ENCODE measurements at regions not wholly inside any gene's neighbourhood (a gene's known extent, or its start where the extent isn't known, plus 50 kb on each side); places are given as distances from the start of the nearest gene placed in this dataset.

- no peak overlapping the region for H2AK5ac ChIP-seq (ENCODE audit: low read depth, low read length)
- H3K4me3 ChIP-seq (ENCODE audit: extremely low read depth in 1 of 4, insufficient read depth in 2 of 4, low read depth in 3 of 4, low read length in 4 of 4), result no peak overlapping the region
- H4K91ac ChIP-seq (replicated peaks; ENCODE audit: insufficient read length, low read length), result no peak overlapping the region
- H3K79me1 ChIP-seq (ENCODE audit: low read depth, low read length), result no peaks in the 10 kb centered on the region
- no peak overlapping the region for H3K56ac ChIP-seq (replicated peaks; ENCODE audit: insufficient read length, low read depth, low read length)
- no peak overlapping the region for H2BK5ac ChIP-seq (ENCODE audit: low read depth, low read length)
- no peak for FAIRE-seq
- no peaks in the 10 kb centered on the region for H3K27me3 ChIP-seq (replicated peaks in 1 of 4; ENCODE audit: control insufficient read depth in 3 of 4, extremely low read depth in 1 of 4, insufficient read depth in 3 of 4, low read length in 3 of 4)
- H4K5ac ChIP-seq (ENCODE audit: insufficient read length, low read depth, low read length), result no peak overlapping the region
- H4K8ac ChIP-seq (ENCODE audit: extremely low read depth, insufficient read depth, low read length), result no peak overlapping the region
- H3K4me2 ChIP-seq (ENCODE audit: insufficient read depth in 1 of 2, low read depth in 2 of 2, low read length in 2 of 2), result no peak overlapping the region
- no peak overlapping the region for H2BK12ac ChIP-seq (ENCODE audit: low read depth, low read length)
- no peak overlapping the region for H3K27ac ChIP-seq (ENCODE audit: low read depth, low read length)
- H3K4ac ChIP-seq (replicated peaks; ENCODE audit: insufficient read length, low read depth, low read length), result no peak overlapping the region
- H2AFZ ChIP-seq (ENCODE audit: low read length), result no peak overlapping the region
- no peak for DNase-seq (ENCODE audit: low read depth in 1 of 2, low spot score in 2 of 2)
- TF ChIP-seq RXRA (IDR thresholded peaks at IDR 0.05; ENCODE audit: insufficient read depth, low read depth, low read length), result no peak
- TF ChIP-seq NRF1 (IDR thresholded peaks at IDR 0.05; ENCODE audit: low read depth, low read length), result no peak
- TF ChIP-seq, protein P1, sequence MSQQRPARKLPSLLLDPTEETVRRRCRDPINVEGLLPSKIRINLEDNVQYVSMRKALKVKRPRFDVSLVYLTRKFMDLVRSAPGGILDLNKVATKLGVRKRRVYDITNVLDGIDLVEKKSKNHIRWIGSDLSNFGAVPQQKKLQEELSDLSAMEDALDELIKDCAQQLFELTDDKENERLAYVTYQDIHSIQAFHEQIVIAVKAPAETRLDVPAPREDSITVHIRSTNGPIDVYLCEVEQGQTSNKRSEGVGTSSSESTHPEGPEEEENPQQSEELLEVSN (IDR thresholded peaks at IDR 0.05), result no peak
- no peak for TF ChIP-seq GTF2F1 (IDR thresholded peaks at IDR 0.05; ENCODE audit: borderline replicate concordance, low read depth, low read length)
- no peaks in the 10 kb centered on the region for H3K36me3 ChIP-seq (ENCODE audit: control insufficient read depth in 2 of 4, insufficient read depth in 4 of 4, low read length in 3 of 4)
- H3K23me2 ChIP-seq (ENCODE audit: low read depth, low read length), result no peaks in the 10 kb centered on the region
- no peak overlapping the region for H2BK120ac ChIP-seq (replicated peaks; ENCODE audit: low read depth, low read length)
- CTCF ChIA-PET (ENCODE audit: partially characterized antibody), result no interaction called here
- no peak overlapping the region for H2BK15ac ChIP-seq (ENCODE audit: low read length)
- H3K79me2 ChIP-seq (ENCODE audit: control insufficient read depth in 1 of 2, insufficient read depth in 2 of 2, low read length in 2 of 2), result no peaks in the 10 kb centered on the region
- no peak overlapping the region for H3K14ac ChIP-seq (ENCODE audit: insufficient read length)
- no peak overlapping the region for H3K9ac ChIP-seq (replicated peaks in 1 of 4; ENCODE audit: extremely low read depth in 1 of 4, low read depth in 3 of 4, low read length in 3 of 4)
- POLR2A ChIA-PET (ENCODE audit: partially characterized antibody), result no interaction called here
- no peak overlapping the region for H3K23ac ChIP-seq (ENCODE audit: insufficient read length)
- H3K9me3 ChIP-seq (ENCODE audit: insufficient read depth in 2 of 2, low read depth in 1 of 2, low read length in 1 of 2), result 0 out of 4 replicates have a peak, but pooled peaks cover 0 to 2% of the 10 kb centered on the region in 2 experiments
- 89 to 100% methylated on average over 1 of the region's 1 CpG for WGBS, 2 experiments (ENCODE audit: extremely low coverage in 1 of 2, insufficient coverage in 1 of 2, insufficient read length in 1 of 2, insufficient replicate concordance in 2 of 2, low coverage in 1 of 2, low lambda C conversion rate in 2 of 2, missing lambda C conversion rate in 1 of 2)
- H2BK20ac ChIP-seq (ENCODE audit: low read length), result no peak overlapping the region
- no peak overlapping the region for H3K18ac ChIP-seq (ENCODE audit: extremely low read depth, low read length)
- H3K4me1 ChIP-seq (replicated peaks in 1 of 4; ENCODE audit: control insufficient read depth in 3 of 4, insufficient read depth in 4 of 4, low read length in 3 of 4), result no peaks in the 10 kb centered on the region
- no peaks in the 10 kb centered on the region for H4K20me1 ChIP-seq (replicated peaks in 1 of 2; ENCODE audit: control insufficient read depth in 1 of 2, insufficient read depth in 2 of 2, low read length in 2 of 2)
Observed at GRCh38 chr13:54682184-54682583, 1653.6 kb downstream of the OLFM4 start.

Data from H1 (cell line).